ENCODE measurements at regions not wholly inside any gene's neighbourhood (a gene's known extent, or its start where the extent isn't known, plus 50 kb on each side); places are given as distances from the start of the nearest gene placed in this dataset.

DNA sequence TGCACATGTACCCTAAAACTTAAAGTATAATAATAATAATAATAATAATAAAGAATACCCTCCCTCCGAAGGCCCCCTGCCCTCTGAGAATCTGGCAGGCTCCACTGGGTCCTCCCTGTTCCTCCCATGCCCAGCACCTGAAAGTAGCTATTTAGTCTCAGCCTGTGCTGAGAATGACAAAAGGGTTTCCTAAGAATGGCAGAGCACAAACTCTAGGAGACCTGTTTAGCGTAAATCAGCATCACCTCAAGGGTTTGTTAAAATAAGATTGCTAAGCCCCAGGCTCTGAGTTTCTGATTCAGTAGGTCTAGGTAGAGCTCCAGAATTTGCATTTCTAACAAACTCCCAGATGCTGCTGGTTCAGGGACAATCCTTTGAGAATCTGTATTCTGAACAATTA lies 606.8 kb upstream of the CDH11 start:
- Histone ChIP-seq H3K27me3 (ENCODE audit: control insufficient read depth, low read length) (no peaks in the 10 kb centered on the region), H3K27ac (ENCODE audit: low read depth, low read length) (no peak overlapping the region)
- TF ChIP-seq, protein P1, sequence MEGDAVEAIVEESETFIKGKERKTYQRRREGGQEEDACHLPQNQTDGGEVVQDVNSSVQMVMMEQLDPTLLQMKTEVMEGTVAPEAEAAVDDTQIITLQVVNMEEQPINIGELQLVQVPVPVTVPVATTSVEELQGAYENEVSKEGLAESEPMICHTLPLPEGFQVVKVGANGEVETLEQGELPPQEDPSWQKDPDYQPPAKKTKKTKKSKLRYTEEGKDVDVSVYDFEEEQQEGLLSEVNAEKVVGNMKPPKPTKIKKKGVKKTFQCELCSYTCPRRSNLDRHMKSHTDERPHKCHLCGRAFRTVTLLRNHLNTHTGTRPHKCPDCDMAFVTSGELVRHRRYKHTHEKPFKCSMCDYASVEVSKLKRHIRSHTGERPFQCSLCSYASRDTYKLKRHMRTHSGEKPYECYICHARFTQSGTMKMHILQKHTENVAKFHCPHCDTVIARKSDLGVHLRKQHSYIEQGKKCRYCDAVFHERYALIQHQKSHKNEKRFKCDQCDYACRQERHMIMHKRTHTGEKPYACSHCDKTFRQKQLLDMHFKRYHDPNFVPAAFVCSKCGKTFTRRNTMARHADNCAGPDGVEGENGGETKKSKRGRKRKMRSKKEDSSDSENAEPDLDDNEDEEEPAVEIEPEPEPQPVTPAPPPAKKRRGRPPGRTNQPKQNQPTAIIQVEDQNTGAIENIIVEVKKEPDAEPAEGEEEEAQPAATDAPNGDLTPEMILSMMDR (IDR thresholded peaks at IDR 0.05; ENCODE audit: low read depth, low read length, poor library complexity, severe bottlenecking): no peak
- TF ChIP-seq EZH2phosphoT487 (IDR thresholded peaks at IDR 0.05; ENCODE audit: borderline replicate concordance, low read length): no peak

DNA sequence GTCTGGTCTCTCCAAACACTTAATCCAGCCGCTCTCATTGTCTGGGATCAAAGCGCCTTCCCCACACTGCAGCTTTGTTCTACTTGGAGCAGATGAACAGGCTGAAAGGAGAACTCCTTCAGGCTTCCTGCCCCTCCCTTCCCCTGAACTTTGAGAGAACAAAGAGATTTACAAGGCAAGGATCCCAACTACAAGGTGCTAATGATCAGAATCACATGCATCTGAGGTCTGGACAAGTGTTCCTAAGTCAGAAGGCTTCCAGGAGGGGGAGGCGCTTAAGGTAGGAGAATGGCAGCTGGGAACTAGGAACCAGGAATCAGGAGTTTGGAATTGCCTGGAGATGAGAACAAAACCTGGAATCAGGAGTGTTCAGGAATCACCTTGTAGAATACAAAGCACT lies 606.3 kb upstream of the CDH11 start:
- H3K79me2 ChIP-seq (ENCODE audit: control insufficient read depth, low read length): no peaks in the 10 kb centered on the region
- no peaks in the 10 kb centered on the region for H3F3A ChIP-seq (ENCODE audit: control insufficient read depth, insufficient read depth)
- no peak overlapping the region for H3K27ac ChIP-seq (ENCODE audit: low read depth, low read length)
- H3K9me3 ChIP-seq (ENCODE audit: control insufficient read depth, insufficient read depth, low read length): no peaks in the 10 kb centered on the region
- H3K4me1 ChIP-seq (ENCODE audit: control insufficient read depth, low read length): no peaks in the 10 kb centered on the region
- no peaks in the 10 kb centered on the region for H4K20me1 ChIP-seq (ENCODE audit: control insufficient read depth, insufficient read depth, low read depth, low read length)
- no peak overlapping the region for H3K4me2 ChIP-seq (ENCODE audit: low read length)
- no peaks in the 10 kb centered on the region for H3K27me3 ChIP-seq (ENCODE audit: control insufficient read depth, low read length)
- TF ChIP-seq, protein P1 (IDR thresholded peaks at IDR 0.05; ENCODE audit: low read depth, low read length, poor library complexity, severe bottlenecking): no peak
- no peak for TF ChIP-seq EZH2phosphoT487 (IDR thresholded peaks at IDR 0.05; ENCODE audit: borderline replicate concordance, low read length)
- H3K9me2 ChIP-seq (replicated peaks; ENCODE audit: control insufficient read depth, low read length): no peaks in the 10 kb centered on the region
- no peak overlapping the region for H3K4me3 ChIP-seq (ENCODE audit: low read length)
- H3K36me3 ChIP-seq (ENCODE audit: control insufficient read depth, low read length): no peaks in the 10 kb centered on the region

More for the DNA sequence above, 606.8 kb upstream of the CDH11 start:
- H3K4me1 ChIP-seq (ENCODE audit: control insufficient read depth, low read length): no peaks in the 10 kb centered on the region
- no peaks in the 10 kb centered on the region for H3K9me3 ChIP-seq (ENCODE audit: control insufficient read depth, insufficient read depth, low read length)
- H3K9me2 ChIP-seq (replicated peaks; ENCODE audit: control insufficient read depth, low read length): no peaks in the 10 kb centered on the region
- no peaks in the 10 kb centered on the region for H3K36me3 ChIP-seq (ENCODE audit: control insufficient read depth, low read length)
- no peaks in the 10 kb centered on the region for H4K20me1 ChIP-seq (ENCODE audit: control insufficient read depth, insufficient read depth, low read depth, low read length)
- no peak overlapping the region for H3K4me3 ChIP-seq (ENCODE audit: low read length)
- no peak overlapping the region for H3K4me2 ChIP-seq (ENCODE audit: low read length)
- no peaks in the 10 kb centered on the region for H3K79me2 ChIP-seq (ENCODE audit: control insufficient read depth, low read length)
- no peaks in the 10 kb centered on the region for H3F3A ChIP-seq (ENCODE audit: control insufficient read depth, insufficient read depth)

DNA sequence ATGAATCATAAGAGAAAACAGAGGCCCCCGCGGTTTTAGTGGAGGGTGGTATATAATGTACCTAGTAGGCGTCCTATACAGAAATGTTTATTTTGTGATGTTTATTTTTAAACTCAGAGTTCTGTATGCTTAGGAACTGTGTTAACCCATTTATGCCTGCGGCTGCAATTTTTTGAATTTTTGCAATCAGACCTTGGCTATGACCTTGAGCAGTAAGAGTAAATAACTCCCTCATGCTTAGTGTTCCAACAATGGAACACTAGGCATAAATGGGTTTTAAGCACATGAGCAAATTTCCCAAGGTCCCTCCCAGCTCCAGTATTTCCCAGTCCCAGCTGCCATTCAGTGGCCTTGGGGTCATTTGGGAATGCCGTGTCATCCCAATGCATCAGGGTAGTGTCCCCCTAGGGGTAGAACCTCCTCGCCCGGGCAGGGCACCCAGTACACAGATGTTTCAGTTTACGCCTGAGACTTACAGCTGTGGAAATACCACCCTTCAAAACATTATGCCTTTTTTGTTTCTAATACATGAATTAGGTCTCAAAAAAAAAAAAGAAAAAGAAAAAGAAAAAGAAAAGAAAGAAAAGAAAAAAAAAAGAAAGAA lies 605.8 kb upstream of the CDH11 start:
- Histone ChIP-seq H3K27me3 (ENCODE audit: control insufficient read depth, low read length) (no peaks in the 10 kb centered on the region), H3K36me3 (ENCODE audit: control insufficient read depth, low read length) (no peaks in the 10 kb centered on the region), H3K9me2 (replicated peaks; ENCODE audit: control insufficient read depth, low read length) (no peaks in the 10 kb centered on the region), H3K79me2 (ENCODE audit: control insufficient read depth, low read length) (no peaks in the 10 kb centered on the region), H3K4me3 (ENCODE audit: low read length) (no peak overlapping the region), H3K27ac (ENCODE audit: low read depth, low read length) (no peak overlapping the region), H3F3A (ENCODE audit: control insufficient read depth, insufficient read depth) (no peaks in the 10 kb centered on the region), H3K4me1 (ENCODE audit: control insufficient read depth, low read length) (no peaks in the 10 kb centered on the region), H4K20me1 (ENCODE audit: control insufficient read depth, insufficient read depth, low read depth, low read length) (no peaks in the 10 kb centered on the region), H3K4me2 (ENCODE audit: low read length) (no peak overlapping the region), H3K9me3 (ENCODE audit: control insufficient read depth, insufficient read depth, low read length) (no peaks in the 10 kb centered on the region)
- TF ChIP-seq EZH2phosphoT487 (IDR thresholded peaks at IDR 0.05; ENCODE audit: borderline replicate concordance, low read length): no peak
- TF ChIP-seq, protein P1 (IDR thresholded peaks at IDR 0.05; ENCODE audit: low read depth, low read length, poor library complexity, severe bottlenecking): no peak

All from DOHH2 (cell line).